GM21576 (cell line): ENCODE measurements at regions not wholly inside any gene's neighbourhood (a gene's known extent, or its start where the extent isn't known, plus 50 kb on each side); places are given as distances from the start of the nearest gene placed in this dataset.
"Not testable (repeated sequence)": the region's sequence is repeated elsewhere in the genome, so short reads cannot be mapped to it uniquely, and the experiment has no call there.

Source experiments
- ATAC-seq: cut with Tn5 transposase; IDR thresholded peaks from one replicate; pipeline ENCODE4 v1.9.1; 2021; ENCODE audit warnings: mild to moderate bottlenecking, moderate library complexity; ENCODE audit not compliant: unreplicated experiment

GRCh38 chr10:33715303-33715975 is 381.0 kb upstream of the NRP1 start:
- no peak for ATAC-seq

GRCh38 chr10:33712825-33713224 is 378.4 kb upstream of the NRP1 start:
- no peak for ATAC-seq

GRCh38 chr10:33710006-33710405 is 375.5 kb upstream of the NRP1 start:
- no peak for ATAC-seq

- no peak for ATAC-seq
Observed at GRCh38 chr10:33709008-33709753, 374.7 kb upstream of the NRP1 start.

GRCh38 chr10:33708561-33708960 is 374.1 kb upstream of the NRP1 start:
- no peak for ATAC-seq

GRCh38 chr10:33706746-33707145 is 372.3 kb upstream of the NRP1 start:
- ATAC-seq = no peak

GRCh38 chr10:33706191-33706590 is 371.7 kb upstream of the NRP1 start:
- no peak for ATAC-seq

- no peak for ATAC-seq
Observed at GRCh38 chr10:33704214-33704830, 369.9 kb upstream of the NRP1 start.

GRCh38 chr10:33703501-33704213 is 369.2 kb upstream of the NRP1 start:
- ATAC-seq = no peak

- no peak for ATAC-seq
Observed at GRCh38 chr10:33698033-33698432, 363.6 kb upstream of the NRP1 start.

GRCh38 chr10:33697016-33697415 is 362.5 kb upstream of the NRP1 start:
- no peak for ATAC-seq

- ATAC-seq = no peak
Observed at GRCh38 chr10:33695536-33695935, 361.1 kb upstream of the NRP1 start.

- ATAC-seq = not testable (repeated sequence)
Observed at GRCh38 chr10:33690536-33690935, 356.1 kb upstream of the NRP1 start.

- no peak for ATAC-seq
Observed at GRCh38 chr10:33688506-33688905, 354.0 kb upstream of the NRP1 start.

- ATAC-seq = no peak
Observed at GRCh38 chr10:33684211-33684611, 349.7 kb upstream of the NRP1 start.

- no peak for ATAC-seq
Observed at GRCh38 chr10:33681595-33681994, 347.1 kb upstream of the NRP1 start.

GRCh38 chr10:33680036-33680435 is 345.6 kb upstream of the NRP1 start:
- ATAC-seq = no peak

- ATAC-seq = no peak
Observed at GRCh38 chr10:33676606-33677339, 342.3 kb upstream of the NRP1 start.

GRCh38 chr10:33674986-33675599 is 340.6 kb upstream of the NRP1 start:
- ATAC-seq = no peak

- ATAC-seq = no peak
Observed at GRCh38 chr10:33674491-33674890, 340.0 kb upstream of the NRP1 start.
